ENCODE measurements at regions not wholly inside any gene's neighbourhood (a gene's known extent, or its start where the extent isn't known, plus 50 kb on each side); places are given as distances from the start of the nearest gene placed in this dataset.
"Not testable (repeated sequence)": the region's sequence is repeated elsewhere in the genome, so short reads cannot be mapped to it uniquely, and the experiment has no call there.

DNA sequence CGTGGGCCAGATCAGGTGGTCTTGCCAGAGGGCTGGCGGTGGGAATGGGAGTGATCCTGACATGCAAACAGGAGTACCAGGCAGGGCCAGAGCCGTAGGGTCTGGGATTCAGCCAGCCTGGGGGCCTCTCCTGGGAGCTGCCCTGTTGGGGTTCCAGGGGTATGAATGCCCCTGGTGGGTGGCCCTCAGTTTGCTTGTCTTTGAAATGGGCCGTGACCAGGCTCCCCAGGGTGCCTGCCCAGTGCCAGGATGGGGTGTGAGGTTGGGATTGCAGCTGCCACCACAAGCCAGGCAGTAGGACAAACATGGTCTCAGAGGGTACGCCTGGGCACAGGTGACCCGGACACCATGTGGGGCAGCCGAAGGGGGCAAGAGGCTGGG, 168.8 kb downstream of the KIF26A start:
- no peak overlapping the region for H3K4me3 ChIP-seq (ENCODE audit: low read depth, low read length, poor library complexity, severe bottlenecking)
- TF ChIP-seq EZH2 (IDR thresholded peaks at IDR 0.05; ENCODE audit: borderline replicate concordance, low read depth, low read length, poor library complexity, severe bottlenecking): no peak
- TF ChIP-seq, protein P1, sequence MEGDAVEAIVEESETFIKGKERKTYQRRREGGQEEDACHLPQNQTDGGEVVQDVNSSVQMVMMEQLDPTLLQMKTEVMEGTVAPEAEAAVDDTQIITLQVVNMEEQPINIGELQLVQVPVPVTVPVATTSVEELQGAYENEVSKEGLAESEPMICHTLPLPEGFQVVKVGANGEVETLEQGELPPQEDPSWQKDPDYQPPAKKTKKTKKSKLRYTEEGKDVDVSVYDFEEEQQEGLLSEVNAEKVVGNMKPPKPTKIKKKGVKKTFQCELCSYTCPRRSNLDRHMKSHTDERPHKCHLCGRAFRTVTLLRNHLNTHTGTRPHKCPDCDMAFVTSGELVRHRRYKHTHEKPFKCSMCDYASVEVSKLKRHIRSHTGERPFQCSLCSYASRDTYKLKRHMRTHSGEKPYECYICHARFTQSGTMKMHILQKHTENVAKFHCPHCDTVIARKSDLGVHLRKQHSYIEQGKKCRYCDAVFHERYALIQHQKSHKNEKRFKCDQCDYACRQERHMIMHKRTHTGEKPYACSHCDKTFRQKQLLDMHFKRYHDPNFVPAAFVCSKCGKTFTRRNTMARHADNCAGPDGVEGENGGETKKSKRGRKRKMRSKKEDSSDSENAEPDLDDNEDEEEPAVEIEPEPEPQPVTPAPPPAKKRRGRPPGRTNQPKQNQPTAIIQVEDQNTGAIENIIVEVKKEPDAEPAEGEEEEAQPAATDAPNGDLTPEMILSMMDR (conservative IDR thresholded peaks at IDR 0.05; ENCODE audit: low read depth, low read length): no peak
- H3K36me3 ChIP-seq (ENCODE audit: insufficient read depth, low read length, poor library complexity, severe bottlenecking): no peaks in the 10 kb centered on the region
- H3K4me1 ChIP-seq (ENCODE audit: insufficient read depth, low read length, poor library complexity, severe bottlenecking): no peaks in the 10 kb centered on the region
- no peak for DNase-seq (ENCODE audit: low spot score)
- CTCF ChIA-PET: no interaction called here
- H3K9me3 ChIP-seq (ENCODE audit: low read depth, low read length, poor library complexity, severe bottlenecking): no peaks in the 10 kb centered on the region
- no peak overlapping the region for H3K27ac ChIP-seq (ENCODE audit: low read depth, low read length, poor library complexity, severe bottlenecking)
- no peaks in the 10 kb centered on the region for H3K27me3 ChIP-seq (replicated peaks; ENCODE audit: insufficient read depth, low read depth, low read length, poor library complexity)
- intact Hi-C loops (cut with micrococcal nuclease; ENCODE audit: unreplicated experiment): no loop called here
- no TSS peak for BruUV-seq (replicated peaks)
- POLR2A ChIA-PET (ENCODE audit: low non-redundant PET): no interaction called here

DNA sequence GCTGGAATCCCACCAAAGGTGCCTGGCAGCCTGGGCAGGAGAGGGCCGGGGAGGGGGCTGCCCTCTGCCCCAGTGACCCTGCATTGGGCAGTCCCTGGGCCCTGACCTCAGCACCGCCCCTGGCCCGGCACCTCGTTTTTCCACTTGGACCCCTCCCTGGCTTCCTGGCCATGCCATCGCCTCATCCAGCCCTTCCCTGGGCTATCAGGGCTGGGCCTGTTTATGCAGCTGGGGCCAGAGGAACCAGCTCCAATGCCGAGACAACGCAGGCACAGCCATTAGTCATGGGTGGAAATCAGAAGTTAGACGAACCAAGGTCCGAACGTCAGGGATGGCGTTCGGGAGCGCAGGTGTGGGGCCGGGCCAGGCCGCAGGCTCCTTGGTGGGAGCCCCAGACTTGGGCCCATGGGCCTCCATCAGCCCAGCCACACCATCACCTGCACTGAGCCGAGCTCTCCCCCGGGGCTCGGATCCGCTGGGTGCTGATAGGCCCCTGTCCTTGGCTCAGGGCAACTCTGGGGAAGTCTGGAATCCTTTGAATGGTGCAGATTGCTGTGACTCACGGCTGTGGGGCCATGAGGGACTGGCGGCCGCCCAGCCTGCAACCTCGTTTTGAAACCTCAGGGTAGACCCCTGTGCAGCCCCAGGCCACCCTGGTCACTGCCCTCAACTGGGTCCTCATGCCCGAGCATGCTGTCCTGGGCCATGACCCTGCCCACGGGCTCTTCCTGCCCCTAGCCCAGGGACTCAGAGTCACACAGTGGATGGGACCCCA, 169.4 kb downstream of the KIF26A start:
- ChIA-PET POLR2A (ENCODE audit: low non-redundant PET) (no interaction called here), CTCF (no interaction called here)
- H3K9me3 ChIP-seq (ENCODE audit: low read depth, low read length, poor library complexity, severe bottlenecking): no peaks in the 10 kb centered on the region
- no peak overlapping the region for H3K4me3 ChIP-seq (ENCODE audit: low read depth, low read length, poor library complexity, severe bottlenecking)
- intact Hi-C loops (cut with micrococcal nuclease; ENCODE audit: unreplicated experiment): no loop called here
- H3K27me3 ChIP-seq (replicated peaks; ENCODE audit: insufficient read depth, low read depth, low read length, poor library complexity): no peaks in the 10 kb centered on the region
- no TSS peak for BruUV-seq (replicated peaks)
- no peaks in the 10 kb centered on the region for H3K36me3 ChIP-seq (ENCODE audit: insufficient read depth, low read length, poor library complexity, severe bottlenecking)
- no peaks in the 10 kb centered on the region for H3K4me1 ChIP-seq (ENCODE audit: insufficient read depth, low read length, poor library complexity, severe bottlenecking)
- H3K27ac ChIP-seq (ENCODE audit: low read depth, low read length, poor library complexity, severe bottlenecking): no peak overlapping the region
- DNase-seq (ENCODE audit: low spot score): no peak
- TF ChIP-seq, protein P1 (conservative IDR thresholded peaks at IDR 0.05; ENCODE audit: low read depth, low read length): no peak
- no peak for TF ChIP-seq EZH2 (IDR thresholded peaks at IDR 0.05; ENCODE audit: borderline replicate concordance, low read depth, low read length, poor library complexity, severe bottlenecking)

DNA sequence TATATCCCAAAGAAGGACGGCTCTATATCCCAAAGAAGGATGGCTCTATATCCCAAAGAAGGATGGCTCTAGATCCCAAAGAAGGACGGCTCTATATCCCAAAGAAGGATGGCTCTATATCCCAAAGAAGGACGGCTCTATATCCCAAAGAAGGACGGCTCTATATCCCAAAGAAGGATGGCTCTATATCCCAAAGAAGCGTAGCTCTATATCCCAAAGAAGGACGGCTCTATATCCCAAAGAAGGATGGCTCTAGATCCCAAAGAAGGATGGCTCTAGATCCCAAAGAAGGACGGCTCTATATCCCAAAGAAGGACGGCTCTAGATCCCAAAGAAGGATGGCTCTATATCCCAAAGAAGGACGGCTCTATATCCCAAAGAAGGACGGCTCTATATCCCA, 170.1 kb downstream of the KIF26A start:
- H3K4me1 ChIP-seq (ENCODE audit: insufficient read depth, low read length, poor library complexity, severe bottlenecking); BruUV-seq (replicated peaks); H3K27me3 ChIP-seq (replicated peaks; ENCODE audit: insufficient read depth, low read depth, low read length, poor library complexity); DNase-seq (ENCODE audit: low spot score); H3K27ac ChIP-seq (ENCODE audit: low read depth, low read length, poor library complexity, severe bottlenecking); H3K4me3 ChIP-seq (ENCODE audit: low read depth, low read length, poor library complexity, severe bottlenecking); H3K36me3 ChIP-seq (ENCODE audit: insufficient read depth, low read length, poor library complexity, severe bottlenecking); intact Hi-C loops (cut with micrococcal nuclease; ENCODE audit: unreplicated experiment); H3K9me3 ChIP-seq (ENCODE audit: low read depth, low read length, poor library complexity, severe bottlenecking); CTCF ChIA-PET; POLR2A ChIA-PET (ENCODE audit: low non-redundant PET): not testable (repeated sequence)
